SK-N-SH (cell line): ENCODE measurements at regions not wholly inside any gene's neighbourhood (a gene's known extent, or its start where the extent isn't known, plus 50 kb on each side); places are given as distances from the start of the nearest gene placed in this dataset.

ENCODE experiments used
- CTCF ChIA-PET: fragments of 300-600, 350-600 bp; formaldehyde crosslinking; extraction: SDS; loops from one replicate; lab custom pipeline; 2021; lab: Yijun Ruan, JAX
- POLR2A ChIA-PET: fragments of 350-600 bp; sonication (Branson Sonifier 250); formaldehyde crosslinking; extraction: SDS; loops from one replicate; lab custom pipeline; 2020; ENCODE audit warnings: antibody characterized with exemption, inconsistent platforms; lab: Yijun Ruan, JAX
- DNase-seq: peaks from one replicate; pipeline ENCODE4 v3.0.0; 2012
- H2AFZ ChIP-seq: fragments of 200-600 bp; sonication (generic); 2 replicates; pipeline ENCODE4 v1.8.1; 2016; ENCODE audit warnings: antibody characterized with exemption, mild to moderate bottlenecking, low read depth
- H3F3A ChIP-seq: fragments of 200-600 bp; sonication (generic); replicated peaks from 2 replicates; pipeline ENCODE3; 2016; ENCODE audit warnings: antibody characterized with exemption, mild to moderate bottlenecking; ENCODE audit not compliant: insufficient read depth
- H3K27ac ChIP-seq, 2 experiments: fragments of 200-500 bp in 1 of 2; fragments of 200-600 bp in 1 of 2; sonication (Bioruptor generic) in 1 of 2; sonication (generic), shearing (Covaris generic) in 1 of 2; 2 replicates each; pipeline versions ENCODE4 v1.5.1 to v1.6.1; 2014 to 2016; ENCODE audit warnings: low read depth in 2 of 2, inconsistent platforms in 1 of 2, low read length in 1 of 2, mild to moderate bottlenecking in 1 of 2, mixed read lengths in 1 of 2
- H3K27me3 ChIP-seq: fragments of 200-600 bp; sonication (generic), shearing (Covaris generic); 2 replicates; pipeline ENCODE4 v1.6.1; 2016; ENCODE audit warnings: mixed run types; ENCODE audit not compliant: insufficient read depth
- H3K36me3 ChIP-seq, 2 experiments: fragments of 200-500 bp in 1 of 2; fragments of 200-600 bp in 1 of 2; sonication (Bioruptor generic) in 1 of 2; sonication (generic) in 1 of 2; replicated peaks in 1 of 2; 2 replicates each; pipeline versions ENCODE3 to v1.5.1; 2014 to 2016; ENCODE audit warnings: low read length in 1 of 2, mild to moderate bottlenecking in 1 of 2; ENCODE audit not compliant: insufficient read depth in 2 of 2, control insufficient read depth in 1 of 2
- H3K4me1 ChIP-seq, 2 experiments: fragments of 200-500 bp in 1 of 2; fragments of 200-600 bp in 1 of 2; sonication (Bioruptor generic) in 1 of 2; sonication (generic), shearing (Covaris generic) in 1 of 2; 2 replicates each; pipeline versions ENCODE4 v1.5.1 to v1.6.1; 2014 to 2016; ENCODE audit warnings: low read depth in 1 of 2, low read length in 1 of 2, mixed run types in 1 of 2; ENCODE audit not compliant: insufficient read depth in 2 of 2, control insufficient read depth in 1 of 2
- H3K4me2 ChIP-seq: fragments of 200-600 bp; sonication (generic), shearing (Covaris generic); 2 replicates; pipeline ENCODE4 v1.6.1; 2017; ENCODE audit warnings: mixed run types
- H3K4me3 ChIP-seq, 2 experiments: fragments of 200-500 bp in 1 of 2; fragments of 200-600 bp in 1 of 2; sonication (Bioruptor generic) in 1 of 2; sonication (generic), shearing (Covaris generic) in 1 of 2; 2 replicates each; pipeline versions ENCODE4 v1.5.1 to v1.8.1; 2014 to 2016; ENCODE audit warnings: low read depth in 2 of 2, inconsistent platforms in 1 of 2, low read length in 1 of 2, mild to moderate bottlenecking in 1 of 2, mixed read lengths in 1 of 2, moderate library complexity in 1 of 2
- H3K79me2 ChIP-seq: fragments of 200-600 bp; sonication (generic); 2 replicates; pipeline ENCODE4 v1.8.1; 2017; ENCODE audit warnings: mild to moderate bottlenecking; ENCODE audit not compliant: insufficient read depth
- H3K9ac ChIP-seq: fragments of 200-600 bp; sonication (generic); 2 replicates; pipeline ENCODE4 v1.6.1; 2017; ENCODE audit warnings: mixed run types
- H3K9me2 ChIP-seq: fragments of 200-600 bp; sonication (generic); 2 replicates; pipeline ENCODE4 v1.6.1; 2017; ENCODE audit warnings: mixed run types
- H3K9me3 ChIP-seq: fragments of 200-600 bp; sonication (generic); 2 replicates; pipeline ENCODE4 v1.6.1; 2017; ENCODE audit warnings: mixed run types, mild to moderate bottlenecking, moderate library complexity
- H4K20me1 ChIP-seq: fragments of 200-600 bp; sonication (generic); 2 replicates; pipeline ENCODE4 v1.6.1; 2017; ENCODE audit warnings: mild to moderate bottlenecking, mixed run types; ENCODE audit not compliant: insufficient read depth
- CHD2 ChIP-seq: fragments of 150-350 bp; IDR thresholded peaks from 2 replicates; pipeline ENCODE4 v1.6.1; 2018; ENCODE audit warnings: low read length; ENCODE audit not compliant: partially characterized antibody
- ELF1 ChIP-seq: IDR thresholded peaks from 2 replicates; pipeline ENCODE4 v1.4.0; 2012
- FOXM1 ChIP-seq: IDR thresholded peaks from 2 replicates; pipeline ENCODE4 v1.4.0; 2012; ENCODE audit warnings: low read depth, mild to moderate bottlenecking
- GABPA ChIP-seq: IDR thresholded peaks from 2 replicates; pipeline ENCODE4 v1.4.0; 2012; ENCODE audit warnings: low read depth, mild to moderate bottlenecking
- IRF3 ChIP-seq: fragments of 150-350 bp; IDR thresholded peaks from 2 replicates; pipeline ENCODE4 v1.6.1; 2016; ENCODE audit warnings: mild to moderate bottlenecking, low read depth, low read length
- JUND ChIP-seq: IDR thresholded peaks from 2 replicates; pipeline ENCODE4 v1.4.0; 2012
- MEF2A ChIP-seq: IDR thresholded peaks from 2 replicates; pipeline ENCODE4 v1.4.0; 2012; ENCODE audit warnings: low read depth, borderline replicate concordance
- MXI1 ChIP-seq: IDR thresholded peaks from 2 replicates; pipeline ENCODE4 v1.6.1; 2012; ENCODE audit warnings: mild to moderate bottlenecking, low read depth, low read length, improper control_type of control experiment
- NFIC ChIP-seq: IDR thresholded peaks from 2 replicates; pipeline ENCODE4 v1.4.0; 2012; ENCODE audit warnings: borderline replicate concordance
- NRF1 ChIP-seq: IDR thresholded peaks from 2 replicates; pipeline ENCODE4 v1.6.1; 2012; ENCODE audit warnings: low read depth, mild to moderate bottlenecking, low read length
- PBX3 ChIP-seq: IDR thresholded peaks from 2 replicates; pipeline ENCODE4; 2012
- POLR2AphosphoS5 ChIP-seq: IDR thresholded peaks from 2 replicates; pipeline ENCODE4 v1.6.1; 2012; ENCODE audit warnings: low read depth, low read length
- RAD21 ChIP-seq: IDR thresholded peaks from 2 replicates; pipeline ENCODE4 v1.6.1; 2012; ENCODE audit warnings: mild to moderate bottlenecking, low read length
- RCOR1 ChIP-seq: fragments of 150-350 bp; IDR thresholded peaks from 2 replicates; pipeline ENCODE4 v1.6.1; 2017; ENCODE audit warnings: antibody characterized with exemption, low read length
- RFX5 ChIP-seq: IDR thresholded peaks from 2 replicates; pipeline ENCODE4 v1.6.1; 2012; ENCODE audit warnings: mild to moderate bottlenecking, improper control_type of control experiment, low read length
- SIN3A ChIP-seq: IDR thresholded peaks from 2 replicates; pipeline ENCODE4 v1.6.1; 2012; ENCODE audit warnings: low read depth, mild to moderate bottlenecking, low read length, moderate library complexity, borderline replicate concordance
- TAF1 ChIP-seq: IDR thresholded peaks from 2 replicates; pipeline ENCODE4 v1.6.1; 2012; ENCODE audit warnings: low read depth, mild to moderate bottlenecking, low read length, moderate library complexity, borderline replicate concordance
- USF1 ChIP-seq: IDR thresholded peaks from 2 replicates; pipeline ENCODE4 v1.4.0; 2012; ENCODE audit warnings: low read depth, borderline replicate concordance
- YY1 ChIP-seq: IDR thresholded peaks from 2 replicates; pipeline ENCODE4 v1.4.0; 2012; ENCODE audit warnings: low read depth, mild to moderate bottlenecking
- ZBTB33 ChIP-seq: IDR thresholded peaks from 2 replicates; pipeline ENCODE4 v1.4.0; 2012; ENCODE audit warnings: low read depth, borderline replicate concordance
- WGBS: methylation state at CpG from one replicate; pipeline ENCODE4 v1.1.6; 2017; ENCODE audit warnings: low lambda C conversion rate; 5-methylcytosine and 5-hydroxymethylcytosine counted together

- no peaks in the 10 kb centered on the region for H4K20me1 ChIP-seq
- no peak for TF ChIP-seq RFX5
- no peak for TF ChIP-seq FOXM1
- TF ChIP-seq MEF2A, result no peak
- no peak for TF ChIP-seq POLR2AphosphoS5
- no peak for TF ChIP-seq SIN3A
- no peak for TF ChIP-seq NFIC
- no peak for TF ChIP-seq PBX3
- TF ChIP-seq NRF1, result no peak
- no peak for TF ChIP-seq RCOR1
- no peak for TF ChIP-seq MXI1
- TF ChIP-seq USF1, result no peak
- TF ChIP-seq TAF1, result no peak
- TF ChIP-seq YY1, result no peak
- no peak for TF ChIP-seq RAD21
- no peak for TF ChIP-seq CHD2
- H3K79me2 ChIP-seq, result no peaks in the 10 kb centered on the region
- H3K27me3 ChIP-seq, result no peaks in the 10 kb centered on the region; the same call in 1 of the 2 replicates
- no peaks in the 10 kb centered on the region for H3F3A ChIP-seq
- no peaks in the 10 kb centered on the region for H3K36me3 ChIP-seq
- no peak overlapping the region for H3K9ac ChIP-seq
- CTCF ChIA-PET, result no interaction called here
- no peak overlapping the region for H3K4me3 ChIP-seq
- no peaks in the 10 kb centered on the region for H3K9me2 ChIP-seq
- H3K4me1 ChIP-seq, result no peaks in the 10 kb centered on the region
- no peak overlapping the region for H3K4me2 ChIP-seq
- POLR2A ChIA-PET, result no interaction called here
- H2AFZ ChIP-seq, result no peak overlapping the region
- no peaks in the 10 kb centered on the region for H3K9me3 ChIP-seq
- no peak overlapping the region for H3K27ac ChIP-seq
- 13% methylated on average over 6 of the region's 6 CpGs for WGBS
- DNase-seq, result no peak
Observed at GRCh38 chr6:147820520-147820919, 312.0 kb downstream of the SAMD5 start.

GRCh38 chr6:147821295-147821897, 312.9 kb downstream of the SAMD5 start:
- no peaks in the 10 kb centered on the region for H3K79me2 ChIP-seq
- H3K9me3 ChIP-seq, result no peaks in the 10 kb centered on the region
- no peaks in the 10 kb centered on the region for H3K9me2 ChIP-seq
- no peak overlapping the region for H3K27ac ChIP-seq
- H3K4me2 ChIP-seq, result no peak overlapping the region
- POLR2A ChIA-PET, result no interaction called here
- no peaks in the 10 kb centered on the region; the same call in 1 of the 2 replicates for H3K27me3 ChIP-seq
- H3K4me1 ChIP-seq, result no peaks in the 10 kb centered on the region
- 18% methylated on average over 11 of the region's 14 CpGs for WGBS
- CTCF ChIA-PET, result no interaction called here
- DNase-seq, result no peak
- H3K4me3 ChIP-seq, result no peak overlapping the region
- no peaks in the 10 kb centered on the region for H3K36me3 ChIP-seq
- H3K9ac ChIP-seq, result no peak overlapping the region
- H3F3A ChIP-seq, result no peaks in the 10 kb centered on the region
- H2AFZ ChIP-seq, result no peak overlapping the region
- H4K20me1 ChIP-seq, result no peaks in the 10 kb centered on the region
- no peak for TF ChIP-seq MXI1
- no peak for TF ChIP-seq GABPA
- no peak for TF ChIP-seq MEF2A
- no peak for TF ChIP-seq TAF1
- no peak for TF ChIP-seq JUND
- no peak for TF ChIP-seq CHD2
- no peak for TF ChIP-seq NRF1
- no peak for TF ChIP-seq IRF3
- TF ChIP-seq SIN3A, result no peak
- TF ChIP-seq ZBTB33, result no peak
- TF ChIP-seq ELF1, result no peak
